ENCODE measurements at regions not wholly inside any gene's neighbourhood (a gene's known extent, or its start where the extent isn't known, plus 50 kb on each side); places are given as distances from the start of the nearest gene placed in this dataset.

GRCh38 chr1:228984646-228985631, 249.7 kb downstream of the RHOU start:
- TF ChIP-seq CTCF (IDR thresholded peaks at IDR 0.05; ENCODE audit: low read depth, low read length) (no peak), EZH2phosphoT487 (IDR thresholded peaks at IDR 0.05; ENCODE audit: low read depth) (no peak)

Measured in OCI-LY3 (cell line).